ENCODE measurements at regions not wholly inside any gene's neighbourhood (a gene's known extent, or its start where the extent isn't known, plus 50 kb on each side); places are given as distances from the start of the nearest gene placed in this dataset.
"Not testable (repeated sequence)": the region's sequence is repeated elsewhere in the genome, so short reads cannot be mapped to it uniquely, and the experiment has no call there.

- DNase-seq (ENCODE audit: low spot score) = no peak
- TF ChIP-seq CTCF (IDR thresholded peaks at IDR 0.05; ENCODE audit: extremely low read depth, insufficient read depth, missing control alignments) = no peak
- in situ Hi-C loops (cut with MboI; ENCODE audit: low pct_unique_long_range_greater_than_20kb, low sequenced_read_pairs, unreplicated experiment) = no loop called here
Measured at GRCh38 chr6:98416027-98416426, 418.3 kb upstream of the POU3F2 start.

- in situ Hi-C loops (cut with MboI; ENCODE audit: low pct_unique_long_range_greater_than_20kb, low sequenced_read_pairs, unreplicated experiment); DNase-seq (ENCODE audit: low spot score): not testable (repeated sequence)
Measured at GRCh38 chr6:98416497-98417158, 417.7 kb upstream of the POU3F2 start.

GRCh38 chr6:98433325-98434056 lies 400.9 kb upstream of the POU3F2 start:
- in situ Hi-C loops (cut with MboI; ENCODE audit: low pct_unique_long_range_greater_than_20kb, low sequenced_read_pairs, unreplicated experiment) = no loop called here
- no peak for TF ChIP-seq CTCF (IDR thresholded peaks at IDR 0.05; ENCODE audit: extremely low read depth, insufficient read depth, missing control alignments)
- DNase-seq (ENCODE audit: low spot score) = no peak

- DNase-seq (ENCODE audit: low spot score) = no peak
- in situ Hi-C loops (cut with MboI; ENCODE audit: low pct_unique_long_range_greater_than_20kb, low sequenced_read_pairs, unreplicated experiment) = no loop called here
- TF ChIP-seq CTCF (IDR thresholded peaks at IDR 0.05; ENCODE audit: extremely low read depth, insufficient read depth, missing control alignments) = no peak
Measured at GRCh38 chr6:98443633-98444032, 390.7 kb upstream of the POU3F2 start.

GRCh38 chr6:98452685-98453084 lies 381.7 kb upstream of the POU3F2 start:
- in situ Hi-C loops (cut with MboI; ENCODE audit: low pct_unique_long_range_greater_than_20kb, low sequenced_read_pairs, unreplicated experiment) = no loop called here
- DNase-seq (ENCODE audit: low spot score) = no peak
- TF ChIP-seq CTCF (IDR thresholded peaks at IDR 0.05; ENCODE audit: extremely low read depth, insufficient read depth, missing control alignments) = no peak

GRCh38 chr6:98454809-98455322 lies 379.5 kb upstream of the POU3F2 start:
- no peak for TF ChIP-seq CTCF (IDR thresholded peaks at IDR 0.05; ENCODE audit: extremely low read depth, insufficient read depth, missing control alignments)
- in situ Hi-C loops (cut with MboI; ENCODE audit: low pct_unique_long_range_greater_than_20kb, low sequenced_read_pairs, unreplicated experiment) = no loop called here
- DNase-seq (ENCODE audit: low spot score) = no peak

GRCh38 chr6:98458708-98459107 lies 375.7 kb upstream of the POU3F2 start:
- no peak for DNase-seq (ENCODE audit: low spot score)
- in situ Hi-C loops (cut with MboI; ENCODE audit: low pct_unique_long_range_greater_than_20kb, low sequenced_read_pairs, unreplicated experiment) = no loop called here

More at GRCh38 chr6:98458708-98459107, 375.7 kb upstream of the POU3F2 start:
- no peak for TF ChIP-seq CTCF (IDR thresholded peaks at IDR 0.05; ENCODE audit: extremely low read depth, insufficient read depth, missing control alignments)

All from GM13977 (cell line).